OCI-LY7 (cell line): ENCODE measurements at regions not wholly inside any gene's neighbourhood (a gene's known extent, or its start where the extent isn't known, plus 50 kb on each side); places are given as distances from the start of the nearest gene placed in this dataset.
"Not testable (repeated sequence)": the region's sequence is repeated elsewhere in the genome, so short reads cannot be mapped to it uniquely, and the experiment has no call there.

Experiments
- BruUV-seq: library from RNA; stranded (reverse); fragments of 400-500 nt; replicated peaks from 2 replicates; lab custom pipeline; 2021; lab: Mats Ljungman, UMichigan
- CTCF ChIA-PET: fragments of 300-600 bp; sonication (Branson Sonifier 250); formaldehyde crosslinking; loops from one replicate; lab custom pipeline; 2022; ENCODE audit warnings: antibody characterized with exemption; ENCODE audit not compliant: unreplicated experiment; lab: Charles Lee
- POLR2A ChIA-PET: fragments of 300-600 bp; sonication (Branson Sonifier 250); formaldehyde crosslinking; loops from one replicate; lab custom pipeline; 2022; ENCODE audit warnings: antibody characterized with exemption; lab: Charles Lee
- DNase-seq: peaks from one replicate; pipeline ENCODE4 v3.0.0-alpha.2; 2015; ENCODE audit warnings: low spot score
- H2AFZ ChIP-seq: fragments of 200-600 bp; sonication (generic), shearing (Covaris generic); 2 replicates; pipeline ENCODE4 v1.6.1; 2014; ENCODE audit warnings: mild to moderate bottlenecking, antibody characterized with exemption, low read length, moderate library complexity
- H3K27ac ChIP-seq: fragments of 200-600 bp; sonication (generic); 2 replicates; pipeline ENCODE4 v1.5.1; 2014; ENCODE audit warnings: mixed run types, low read depth, mild to moderate bottlenecking, moderate library complexity, low read length, inconsistent platforms; ENCODE audit not compliant: poor library complexity, severe bottlenecking
- H3K36me3 ChIP-seq: fragments of 200-600 bp; sonication (generic); 2 replicates; pipeline ENCODE4 v1.6.1; 2014; ENCODE audit warnings: mild to moderate bottlenecking, antibody characterized with exemption, low read length, moderate library complexity, mixed read lengths; ENCODE audit not compliant: insufficient read depth
- H3K4me1 ChIP-seq: fragments of 200-600 bp; sonication (generic); 2 replicates; pipeline ENCODE4 v1.5.1; 2014; ENCODE audit warnings: mild to moderate bottlenecking, low read length; ENCODE audit not compliant: insufficient read depth, poor library complexity, severe bottlenecking
- H3K4me2 ChIP-seq: fragments of 200-600 bp; sonication (generic); 2 replicates; pipeline ENCODE4 v1.6.1; 2014; ENCODE audit warnings: mild to moderate bottlenecking, low read length
- H3K4me3 ChIP-seq: fragments of 200-600 bp; sonication (generic); 2 replicates; pipeline ENCODE4 v1.5.1; 2014; ENCODE audit warnings: mild to moderate bottlenecking, low read depth, low read length; ENCODE audit not compliant: poor library complexity, severe bottlenecking
- H3K79me2 ChIP-seq: fragments of 200-600 bp; sonication (generic); 2 replicates; pipeline ENCODE4 v1.6.1; 2016; ENCODE audit warnings: low read depth, mild to moderate bottlenecking, low read length, moderate library complexity, mixed read lengths; ENCODE audit not compliant: insufficient read depth
- H3K9me2 ChIP-seq: fragments of 200-600 bp; sonication (generic); 2 replicates; pipeline ENCODE4 v1.6.1; 2016; ENCODE audit warnings: mild to moderate bottlenecking, low read length, mixed read lengths; ENCODE audit not compliant: insufficient read depth
- H3K9me3 ChIP-seq: fragments of 200-600 bp; sonication (generic); 2 replicates; pipeline ENCODE4 v1.6.1; 2014; ENCODE audit warnings: mild to moderate bottlenecking, mixed run types, low read length, mixed read lengths
- H4K20me1 ChIP-seq: fragments of 200-600 bp; sonication (generic); 2 replicates; pipeline ENCODE4 v1.6.1; 2014; ENCODE audit warnings: mild to moderate bottlenecking, antibody characterized with exemption, low read length, moderate library complexity, mixed read lengths; ENCODE audit not compliant: insufficient read depth
- CTCF ChIP-seq: fragments of 200-600 bp; sonication (generic); conservative IDR thresholded peaks from 2 replicates; pipeline ENCODE4 v1.5.1; 2014; ENCODE audit warnings: mild to moderate bottlenecking, antibody characterized with exemption, low read length, moderate library complexity, mixed read lengths
- EZH2phosphoT487 ChIP-seq: fragments of 200-600 bp; sonication (generic); IDR thresholded peaks from 2 replicates; pipeline ENCODE4 v1.6.1; 2018; ENCODE audit warnings: low read depth, borderline replicate concordance, mild to moderate bottlenecking, mixed run types, antibody characterized with exemption, low read length, moderate library complexity, mixed read lengths
- intact Hi-C: fragments of 100-400 bp; cut with micrococcal nuclease; formaldehyde crosslinking; loops from one replicate; pipeline ENCODE4 v1.10.0; 2022; ENCODE audit not compliant: unreplicated experiment

DNA sequence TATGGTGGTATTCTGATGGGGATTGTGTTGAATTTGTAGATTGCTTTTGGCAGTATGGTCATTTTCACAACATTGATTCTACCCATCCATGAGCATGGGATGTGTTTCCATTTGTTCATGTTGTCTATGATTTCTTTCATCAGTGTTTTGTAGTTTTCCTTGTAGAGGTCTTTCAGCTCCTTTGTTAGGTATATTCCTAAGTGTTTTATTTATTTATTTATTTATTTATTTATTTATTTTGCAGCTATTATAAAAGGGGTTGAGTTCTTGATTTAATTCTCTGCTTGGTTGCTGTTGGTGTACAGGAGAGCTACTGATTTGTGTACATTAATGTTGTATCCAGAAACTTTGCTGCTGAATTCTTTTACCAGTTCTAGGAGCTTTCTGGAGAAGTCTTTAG, 181.4 kb downstream of the TM2D1 start:
- H3K4me1 ChIP-seq, H3K27ac ChIP-seq, H3K4me2 ChIP-seq, CTCF ChIA-PET, H2AFZ ChIP-seq, BruUV-seq, H4K20me1 ChIP-seq, H3K36me3 ChIP-seq, intact Hi-C loops, H3K9me2 ChIP-seq, H3K4me3 ChIP-seq, H3K9me3 ChIP-seq, POLR2A ChIA-PET, DNase-seq, H3K79me2 ChIP-seq: not testable (repeated sequence)

DNA sequence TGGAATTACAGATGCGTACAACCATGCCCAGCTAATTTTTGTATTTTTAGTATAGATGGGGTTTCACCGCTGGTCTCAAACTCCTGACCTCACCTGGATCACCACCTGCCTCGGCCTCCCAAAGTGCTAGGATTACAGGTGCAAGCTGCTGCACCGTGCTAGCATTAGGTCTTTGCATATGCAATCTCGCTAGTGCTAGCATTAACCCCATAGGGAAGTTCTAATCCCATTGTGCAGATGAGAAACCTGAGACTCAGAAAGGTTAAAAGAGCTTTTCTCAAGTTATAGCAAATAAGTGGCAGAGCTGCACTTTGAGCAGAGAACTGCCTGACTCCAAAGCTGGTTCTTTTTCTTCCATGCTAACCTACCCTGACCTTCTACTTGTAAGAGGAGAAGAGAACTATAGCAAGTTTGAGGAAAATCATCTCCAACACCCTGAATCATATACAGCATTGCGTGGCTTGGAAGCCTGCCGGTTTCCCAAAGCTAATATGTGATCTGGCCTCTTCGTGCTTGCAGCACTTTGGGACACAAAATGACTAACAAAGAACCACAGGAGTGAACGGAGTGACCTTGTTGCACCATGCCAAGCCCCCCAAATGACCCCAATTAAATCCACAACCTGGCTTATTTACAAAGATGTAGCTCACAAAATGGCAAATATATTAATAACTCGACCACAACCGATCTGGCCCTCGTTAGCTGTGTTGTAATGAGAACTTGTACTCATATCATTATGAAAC, 185.1 kb downstream of the TM2D1 start:
- Histone ChIP-seq H3K27ac (no peak overlapping the region), H4K20me1 (no peaks in the 10 kb centered on the region), H3K79me2 (no peaks in the 10 kb centered on the region), H3K4me3 (no peak overlapping the region), H3K4me1 (no peaks in the 10 kb centered on the region), H2AFZ (no peak overlapping the region), H3K9me3 (no peaks in the 10 kb centered on the region), H3K4me2 (no peak overlapping the region), H3K36me3 (no peaks in the 10 kb centered on the region), H3K9me2 (no peaks in the 10 kb centered on the region)
- ChIA-PET CTCF (no interaction called here), POLR2A (no interaction called here)
- no peak for TF ChIP-seq EZH2phosphoT487
- TF ChIP-seq CTCF, result no peak
- BruUV-seq, result no TSS peak
- no peak for DNase-seq
- intact Hi-C loops, result no loop called here

- H3K79me2 ChIP-seq, result no peaks in the 10 kb centered on the region
- no peak overlapping the region for H3K4me2 ChIP-seq
- no peak overlapping the region for H3K27ac ChIP-seq
- no peak for DNase-seq
- no peaks in the 10 kb centered on the region for H3K4me1 ChIP-seq
- no TSS peak for BruUV-seq
- no peaks in the 10 kb centered on the region for H4K20me1 ChIP-seq
- H3K36me3 ChIP-seq, result no peaks in the 10 kb centered on the region
- H3K4me3 ChIP-seq, result no peak overlapping the region
- ChIA-PET CTCF (no interaction called here), POLR2A (interaction anchor here (0.6 kb wide), 1 partner anchor 1120 kb away, joined by 3 read pairs; no protein-coding TSS in a partner anchor)
- no peaks in the 10 kb centered on the region for H3K9me3 ChIP-seq
- no peak overlapping the region for H2AFZ ChIP-seq
- intact Hi-C loops, result no loop called here
- H3K9me2 ChIP-seq, result no peaks in the 10 kb centered on the region
- TF ChIP-seq EZH2phosphoT487 (no peak), CTCF (no peak)
Observed at GRCh38 chr1:61538228-61538627, 186.7 kb downstream of the TM2D1 start.
